Ovary (tissue), 7 donors: ENCODE measurements at regions not wholly inside any gene's neighbourhood (a gene's known extent, or its start where the extent isn't known, plus 50 kb on each side); places are given as distances from the start of the nearest gene placed in this dataset.

Experiments
- DNase-seq, 5 donors: peaks; one replicate each; pipeline ENCODE4 v3.0.0-alpha.2; 2019 to 2020
- H3K27ac ChIP-seq, 2 donors: fragments of 200-600 bp; one replicate each; pipeline versions ENCODE4 v1.5.1 to v1.8.0; 2019 to 2022
- H3K27me3 ChIP-seq: fragments of 200-600 bp; one replicate; pipeline ENCODE4 v1.8.0; 2022
- H3K36me3 ChIP-seq: fragments of 200-600 bp; sonication (generic); one replicate; pipeline ENCODE4 v1.5.1; 2019
- H3K4me1 ChIP-seq: one replicate; pipeline ENCODE4 v1.8.1; 2013; ENCODE audit warnings: mild to moderate bottlenecking, moderate library complexity; ENCODE audit not compliant: insufficient read depth
- H3K4me3 ChIP-seq: fragments of 200-600 bp; sonication (generic); one replicate; pipeline ENCODE4 v1.5.1; 2017
- H3K9me3 ChIP-seq, 2 donors: fragments of 200-600 bp in 1 of 2; sonication (generic) in 1 of 2; one replicate each; pipeline versions ENCODE4 v1.5.1 to v1.8.1; 2013 to 2019; ENCODE audit warnings: mild to moderate bottlenecking in 1 of 2, moderate library complexity in 1 of 2
- EP300 ChIP-seq: sonication (generic); formaldehyde crosslinking; IDR thresholded peaks from one replicate; pipeline ENCODE4 v1.6.1; 2017; ENCODE audit warnings: antibody characterized with exemption
- POLR2A ChIP-seq: fragments of 450-650 bp; IDR thresholded peaks from one replicate; pipeline ENCODE4 v1.6.1; 2017; ENCODE audit warnings: antibody characterized with exemption, mild to moderate bottlenecking, moderate library complexity
- WGBS, 3 donors: extraction: QIAGEN DNeasy Blood & Tissue Kit in 1 of 3; methylation state at CpG; one replicate each; pipeline versions ENCODE4 v1.1.5 to v1.1.7; 2013 to 2017; 5-methylcytosine and 5-hydroxymethylcytosine counted together
- intact Hi-C, 4 donors: fragments of 100-400 bp; cut with DNase I; formaldehyde crosslinking; loops; one replicate each; pipeline versions ENCODE4 v1.11.0 to v1.15.1; 2022 to 2023
- TF ChIP-seq, protein P1 (sequence below), 3 donors: fragments of 450-650 bp in 2 of 3; fragments of 200-600 bp in 1 of 3; IDR thresholded peaks; one replicate each; pipeline versions ENCODE4 v1.5.1 to v1.8.0; 2016 to 2022; ENCODE audit warnings: antibody characterized with exemption in 3 of 3, mild to moderate bottlenecking in 1 of 3
- donor health status: DM: no; HTN: no; CAD: no; lungs with moderate emphysema.
- donor health status: DM: no; HTN: no; CAD: no.
- donor health status: Bipolar disorder and iron deficiency.
- donor health status: DM: no; HTN: no; CAD: no.
- donor health status: DM: yes; HTN: yes; CAD: no.

DNA sequence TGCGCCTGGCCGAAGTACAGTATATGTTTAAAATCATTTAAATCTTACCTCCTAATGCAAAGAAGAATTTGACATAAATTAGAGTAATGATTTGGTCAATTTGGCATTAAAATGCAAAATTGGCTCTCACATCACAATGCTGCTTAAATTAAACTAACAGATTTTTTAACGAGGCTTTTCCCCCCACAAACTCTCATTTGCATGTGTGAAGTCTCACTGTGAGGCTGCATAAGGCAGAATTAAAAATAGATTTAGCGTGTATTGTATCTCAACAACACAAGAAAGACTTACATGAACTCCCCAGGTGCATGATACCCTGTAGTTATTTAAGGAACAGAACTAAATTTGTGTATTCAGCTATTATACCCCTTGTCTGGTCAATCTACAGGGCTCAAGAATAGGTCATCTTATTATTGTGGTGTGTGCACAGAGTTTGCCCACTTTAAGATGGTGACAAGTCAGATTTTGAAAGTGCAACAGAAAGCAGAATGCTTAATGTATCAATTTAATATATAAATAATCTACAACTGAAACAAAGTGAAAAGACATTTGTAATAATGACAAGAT lies 897.9 kb downstream of the EPHA3 start:
- Histone ChIP-seq H3K4me1 (peaks cover 4% of the 10 kb centered on the region), H3K36me3 (no peaks in the 10 kb centered on the region), H3K27ac (no peak overlapping the region), H3K27me3 (no peaks in the 10 kb centered on the region), H3K4me3 (no peak overlapping the region), H3K9me3 (no peaks in the 10 kb centered on the region)
- DNase-seq = no peak
- intact Hi-C loops = no loop called here
- WGBS, 3 donors = 79 to 84% (median 81%) methylated on average over 4 of the region's 4 CpGs
- TF ChIP-seq, protein P1, sequence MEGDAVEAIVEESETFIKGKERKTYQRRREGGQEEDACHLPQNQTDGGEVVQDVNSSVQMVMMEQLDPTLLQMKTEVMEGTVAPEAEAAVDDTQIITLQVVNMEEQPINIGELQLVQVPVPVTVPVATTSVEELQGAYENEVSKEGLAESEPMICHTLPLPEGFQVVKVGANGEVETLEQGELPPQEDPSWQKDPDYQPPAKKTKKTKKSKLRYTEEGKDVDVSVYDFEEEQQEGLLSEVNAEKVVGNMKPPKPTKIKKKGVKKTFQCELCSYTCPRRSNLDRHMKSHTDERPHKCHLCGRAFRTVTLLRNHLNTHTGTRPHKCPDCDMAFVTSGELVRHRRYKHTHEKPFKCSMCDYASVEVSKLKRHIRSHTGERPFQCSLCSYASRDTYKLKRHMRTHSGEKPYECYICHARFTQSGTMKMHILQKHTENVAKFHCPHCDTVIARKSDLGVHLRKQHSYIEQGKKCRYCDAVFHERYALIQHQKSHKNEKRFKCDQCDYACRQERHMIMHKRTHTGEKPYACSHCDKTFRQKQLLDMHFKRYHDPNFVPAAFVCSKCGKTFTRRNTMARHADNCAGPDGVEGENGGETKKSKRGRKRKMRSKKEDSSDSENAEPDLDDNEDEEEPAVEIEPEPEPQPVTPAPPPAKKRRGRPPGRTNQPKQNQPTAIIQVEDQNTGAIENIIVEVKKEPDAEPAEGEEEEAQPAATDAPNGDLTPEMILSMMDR (IDR thresholded peaks at IDR 0.05) = no peak
- TF ChIP-seq POLR2A = no peak
- no peak for TF ChIP-seq EP300

DNA sequence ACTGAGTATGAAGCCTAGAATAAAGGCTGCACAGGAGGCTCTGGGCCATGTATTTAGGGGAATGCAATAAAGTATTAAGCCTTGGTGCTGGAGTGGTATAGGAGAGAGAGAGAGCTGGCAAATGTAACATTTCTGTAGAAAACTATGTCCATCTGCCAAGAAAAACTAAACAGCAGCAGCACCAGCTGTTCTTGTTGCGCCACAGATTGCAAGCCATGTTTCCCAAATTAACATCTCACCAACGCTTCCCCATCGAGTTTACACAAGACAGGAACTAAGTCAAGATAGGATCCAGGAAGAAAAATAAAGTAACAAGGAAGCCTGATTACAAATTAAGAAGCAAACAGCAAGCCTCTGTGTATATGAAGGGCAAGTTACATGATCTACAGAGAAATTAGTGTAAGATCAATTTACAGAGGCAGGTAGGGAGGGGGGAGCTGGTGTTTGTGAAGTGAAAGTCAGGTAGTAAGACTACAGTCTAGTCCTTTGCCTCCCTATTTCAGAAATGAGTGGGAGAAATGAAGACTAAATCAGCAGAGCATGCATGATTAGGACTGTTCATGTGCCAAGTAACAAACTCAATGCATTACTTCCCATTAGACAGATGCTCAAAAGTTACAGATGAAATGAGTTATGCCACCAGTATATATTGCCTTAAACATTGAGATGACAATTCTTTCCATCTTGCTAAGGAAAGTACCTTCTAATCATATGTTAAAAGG lies 900.5 kb downstream of the EPHA3 start:
- H3K36me3 ChIP-seq = no peaks in the 10 kb centered on the region
- peak overlapping the region in 1 of 2 donors; percentile 15 for H3K27ac ChIP-seq
- H3K4me1 ChIP-seq = peaks cover 4% of the 10 kb centered on the region
- DNase-seq = peak in 4 of 5 donors; percentile 16 to 49 (median 29)
- TF ChIP-seq, protein P1 (IDR thresholded peaks at IDR 0.05) = no peak
- TF ChIP-seq EP300 (no peak), POLR2A (no peak)
- H3K4me3 ChIP-seq = no peak overlapping the region
- no peaks in the 10 kb centered on the region for H3K27me3 ChIP-seq
- no peaks in the 10 kb centered on the region for H3K9me3 ChIP-seq
- WGBS, 3 donors = 3 to 25% (median 11%) methylated on average over 3 of the region's 3 CpGs
- intact Hi-C loops = no loop called here

DNA sequence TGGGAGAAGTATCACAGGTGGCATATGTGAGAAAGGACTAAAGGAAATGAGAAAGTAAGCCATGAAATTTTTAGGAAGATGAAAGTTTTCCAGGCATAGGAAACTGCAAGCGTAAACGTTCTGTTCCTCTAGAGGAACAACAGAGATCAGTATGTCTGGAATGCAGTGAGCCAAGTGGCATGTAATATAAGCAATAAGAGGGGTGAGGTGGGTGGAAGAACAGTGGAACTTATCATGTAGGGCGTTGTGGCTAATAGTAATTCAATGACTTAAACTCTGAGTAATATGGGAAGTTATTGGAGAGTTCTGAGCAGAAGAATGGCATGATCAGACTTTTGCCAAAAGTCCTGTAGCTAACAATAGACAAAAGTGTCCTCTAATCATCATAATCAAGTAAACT lies 902.9 kb downstream of the EPHA3 start:
- Histone ChIP-seq H3K4me3 (no peak overlapping the region), H3K27me3 (no peaks in the 10 kb centered on the region), H3K36me3 (no peaks in the 10 kb centered on the region), H3K27ac (peak overlapping the region in 1 of 2 donors; percentile 51), H3K4me1 (peaks cover 5% of the 10 kb centered on the region), H3K9me3 (no peaks in the 10 kb centered on the region)
- TF ChIP-seq, protein P1 (IDR thresholded peaks at IDR 0.05) = no peak
- TF ChIP-seq EP300 (no peak), POLR2A (no peak)
- 4 to 17% (median 5%) methylated on average over 3 of the region's 3 CpGs for WGBS, 3 donors
- intact Hi-C loops = no loop called here
- no peak for DNase-seq

DNA sequence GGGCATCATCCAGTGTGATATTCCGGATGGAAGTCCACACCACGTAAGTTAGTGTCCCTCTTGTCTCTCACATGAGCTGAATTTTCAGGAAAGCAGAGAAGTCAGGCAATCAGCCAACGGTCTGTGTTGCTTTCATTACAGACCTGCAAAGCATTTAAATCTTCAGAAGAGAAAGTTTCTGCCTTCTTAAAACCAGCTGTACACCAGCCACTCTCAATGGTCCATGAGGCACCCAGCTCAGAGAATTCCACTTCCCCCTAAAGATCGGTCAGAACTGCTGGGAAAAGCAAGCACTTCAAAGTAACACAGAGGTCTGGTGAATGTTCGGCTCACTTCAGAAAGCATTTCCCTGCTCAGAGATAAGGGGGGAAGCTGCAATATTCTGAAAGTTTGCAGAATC lies 903.7 kb downstream of the EPHA3 start:
- Histone ChIP-seq H3K36me3 (no peaks in the 10 kb centered on the region), H3K27ac (peak overlapping the region in 1 of 2 donors; percentile 51), H3K4me1 (peaks cover 5% of the 10 kb centered on the region), H3K4me3 (no peak overlapping the region), H3K27me3 (no peaks in the 10 kb centered on the region), H3K9me3 (no peaks in the 10 kb centered on the region)
- 5 to 9% (median 7%) methylated on average over 5 of the region's 5 CpGs for WGBS, 3 donors
- intact Hi-C loops = no loop called here
- TF ChIP-seq, protein P1 (IDR thresholded peaks at IDR 0.05) = no peak
- TF ChIP-seq POLR2A (no peak), EP300 (no peak)
- DNase-seq = peak in 4 of 5 donors; percentile 18 to 40 (median 26)
